Tibial nerve (tissue), 3 donors: ENCODE measurements at regions not wholly inside any gene's neighbourhood (a gene's known extent, or its start where the extent isn't known, plus 50 kb on each side); places are given as distances from the start of the nearest gene placed in this dataset.

ENCODE experiments used
- EP300 ChIP-seq, 2 donors: sonication (generic); formaldehyde crosslinking; IDR thresholded peaks; one replicate each; pipeline ENCODE4 v1.6.1; 2017; ENCODE audit warnings: antibody characterized with exemption in 2 of 2, mild to moderate bottlenecking in 1 of 2
- POLR2A ChIP-seq, 2 donors: fragments of 450-650 bp; IDR thresholded peaks; one replicate each; pipeline ENCODE4 v1.6.1; 2017; ENCODE audit warnings: antibody characterized with exemption in 2 of 2, mild to moderate bottlenecking in 2 of 2, moderate library complexity in 2 of 2

GRCh38 chr13:106381091-106381490, 154.4 kb downstream of the EFNB2 start:
- TF ChIP-seq EP300 (IDR thresholded peaks at IDR 0.05) (no peak), POLR2A (IDR thresholded peaks at IDR 0.05) (no peak)
